ENCODE measurements at regions not wholly inside any gene's neighbourhood (a gene's known extent, or its start where the extent isn't known, plus 50 kb on each side); places are given as distances from the start of the nearest gene placed in this dataset.
"Not testable (repeated sequence)": the region's sequence is repeated elsewhere in the genome, so short reads cannot be mapped to it uniquely, and the experiment has no call there.

DNA sequence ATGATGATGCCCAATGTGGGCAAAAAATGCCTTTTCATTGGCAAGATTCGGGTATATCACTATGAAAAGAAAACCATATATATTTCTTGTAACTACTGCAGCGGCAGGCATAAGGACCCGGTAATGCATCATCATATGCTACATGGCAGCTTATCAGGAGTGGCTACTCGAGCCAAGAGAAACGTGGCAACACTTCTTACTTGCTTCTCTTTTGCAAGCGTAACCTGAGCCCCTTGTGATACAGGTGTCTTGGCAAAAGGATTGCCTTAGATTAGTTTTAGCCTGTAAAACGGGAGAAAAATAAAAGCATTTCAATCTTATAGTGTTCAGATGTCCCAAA, 280.3 kb downstream of the SPRY1 start:
- no peak overlapping the region for H3K4me3 ChIP-seq (ENCODE audit: low read depth, low read length)
- no peak for TF ChIP-seq CTCF (conservative IDR thresholded peaks at IDR 0.05; ENCODE audit: low read depth, low read length)
- no peak for DNase-seq (ENCODE audit: low read depth)

- no peak for DNase-seq (ENCODE audit: low read depth)
- H3K4me3 ChIP-seq (ENCODE audit: low read depth, low read length) = no peak overlapping the region
- TF ChIP-seq CTCF (conservative IDR thresholded peaks at IDR 0.05; ENCODE audit: low read depth, low read length) = no peak
Observed at GRCh38 chr4:123682931-123683330, 286.3 kb downstream of the SPRY1 start.

GRCh38 chr4:123684937-123685336, 288.3 kb downstream of the SPRY1 start:
- not testable (repeated sequence) for H3K4me3 ChIP-seq (ENCODE audit: low read depth, low read length); DNase-seq (ENCODE audit: low read depth)

- DNase-seq (ENCODE audit: low read depth); H3K4me3 ChIP-seq (ENCODE audit: low read depth, low read length): not testable (repeated sequence)
Observed at GRCh38 chr4:123695531-123695930, 298.9 kb downstream of the SPRY1 start.

DNA sequence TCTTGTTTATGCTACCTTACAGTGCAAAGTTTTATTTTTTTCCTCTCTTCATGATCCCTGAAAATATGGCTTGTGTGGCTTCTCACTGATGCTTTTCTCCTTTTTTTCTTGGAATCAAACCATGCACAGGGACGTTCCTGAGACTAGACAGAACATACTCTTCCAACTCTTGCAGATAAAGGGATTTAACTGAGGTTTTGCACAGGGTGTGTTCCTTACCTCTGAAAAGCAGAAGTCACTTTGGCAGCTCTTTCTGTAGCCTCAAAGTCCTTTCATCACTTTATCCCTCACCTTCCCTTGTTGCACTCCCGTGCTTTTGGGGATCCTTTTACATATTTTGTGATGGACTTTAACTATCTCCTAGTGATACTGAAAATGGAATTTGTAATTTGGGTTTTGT, 300.1 kb downstream of the SPRY1 start:
- DNase-seq (ENCODE audit: low read depth) = no peak
- TF ChIP-seq CTCF (conservative IDR thresholded peaks at IDR 0.05; ENCODE audit: low read depth, low read length) = no peak
- H3K4me3 ChIP-seq (ENCODE audit: low read depth, low read length) = no peak overlapping the region

GRCh38 chr4:123698556-123698955, 302.0 kb downstream of the SPRY1 start:
- TF ChIP-seq CTCF (conservative IDR thresholded peaks at IDR 0.05; ENCODE audit: low read depth, low read length) = no peak
- no peak overlapping the region for H3K4me3 ChIP-seq (ENCODE audit: low read depth, low read length)
- no peak for DNase-seq (ENCODE audit: low read depth)

DNA sequence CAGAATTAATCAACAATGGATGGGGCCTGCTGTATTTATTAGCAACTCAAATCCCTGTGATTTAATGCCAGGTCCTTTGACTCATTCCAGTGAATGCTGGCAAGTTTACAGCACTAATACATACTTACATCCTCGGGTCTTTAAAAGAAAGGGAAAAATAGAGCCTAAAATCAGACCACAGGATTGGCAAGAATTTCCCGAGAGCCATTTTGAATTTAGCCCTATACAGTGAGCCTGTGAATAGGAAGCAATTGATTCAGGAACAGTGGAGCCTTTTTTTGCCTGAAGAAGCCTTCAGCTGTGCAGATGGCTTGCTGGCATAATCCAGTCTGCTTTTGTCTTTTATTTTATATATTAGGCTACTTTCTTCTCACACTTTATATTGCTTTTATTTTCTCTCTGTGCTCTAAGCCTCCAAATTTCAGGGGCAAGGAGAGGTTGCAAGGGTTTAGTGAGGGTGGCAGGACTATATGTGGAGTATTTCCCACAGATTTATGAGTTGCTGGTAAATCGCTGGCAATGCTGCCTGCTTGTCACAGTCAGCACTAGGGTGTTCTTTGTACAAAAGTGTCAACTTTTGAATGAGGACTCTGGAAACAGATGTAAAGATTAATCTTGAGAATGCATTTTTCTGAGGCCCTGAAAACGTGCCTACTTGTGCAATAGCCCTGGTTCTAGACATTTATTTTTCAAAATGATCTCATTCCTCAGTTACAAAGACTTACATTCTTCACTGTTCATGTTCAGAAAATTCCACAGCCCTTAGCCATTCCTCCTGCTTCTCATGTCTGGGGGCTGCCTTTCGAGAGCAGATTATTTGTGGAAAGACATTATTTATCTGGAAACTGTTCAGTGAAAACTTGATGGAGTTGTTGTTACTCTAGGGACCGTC, 303.5 kb downstream of the SPRY1 start:
- no peak overlapping the region for H3K4me3 ChIP-seq (ENCODE audit: low read depth, low read length)
- DNase-seq (ENCODE audit: low read depth) = peak; percentile 69
- no peak for TF ChIP-seq CTCF (conservative IDR thresholded peaks at IDR 0.05; ENCODE audit: low read depth, low read length)

DNA sequence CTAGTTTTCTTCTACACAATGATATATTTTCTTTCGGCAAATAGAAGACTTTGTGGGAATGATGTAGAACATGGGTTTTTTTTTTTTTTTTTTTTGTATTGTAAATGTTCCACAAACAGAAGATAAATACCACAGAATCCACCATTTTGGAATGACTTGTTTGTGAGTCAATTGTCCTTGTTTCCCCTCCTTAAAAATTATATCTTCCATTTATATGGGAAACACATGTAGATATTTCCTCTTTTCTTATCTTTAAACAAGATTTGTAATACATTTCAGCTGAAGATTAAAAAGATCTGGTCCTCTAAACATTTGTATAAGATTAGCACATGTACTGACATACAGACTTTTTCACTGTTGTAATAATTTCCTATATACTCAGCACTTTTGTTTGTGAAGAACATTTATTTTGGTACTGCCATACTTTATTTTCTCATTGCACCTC, 304.6 kb downstream of the SPRY1 start:
- DNase-seq (ENCODE audit: low read depth) = no peak
- TF ChIP-seq CTCF (conservative IDR thresholded peaks at IDR 0.05; ENCODE audit: low read depth, low read length) = no peak
- no peak overlapping the region for H3K4me3 ChIP-seq (ENCODE audit: low read depth, low read length)

Measured in epithelial cell of proximal tubule (primary cell).